GM21515 (cell line): ENCODE measurements at regions not wholly inside any gene's neighbourhood (a gene's known extent, or its start where the extent isn't known, plus 50 kb on each side); places are given as distances from the start of the nearest gene placed in this dataset.
A peak's percentile ranks its signal among the peaks of the same experiment; 100 is the strongest.
"Not testable (repeated sequence)": the region's sequence is repeated elsewhere in the genome, so short reads cannot be mapped to it uniquely, and the experiment has no call there.

Source experiments
- ATAC-seq: cut with Tn5 transposase; IDR thresholded peaks from one replicate; pipeline ENCODE4 v1.9.1; 2021; ENCODE audit not compliant: unreplicated experiment

GRCh38 chr2:89831641-89832498 is 1140.4 kb downstream of the RPIA start:
- ATAC-seq, result no peak

DNA sequence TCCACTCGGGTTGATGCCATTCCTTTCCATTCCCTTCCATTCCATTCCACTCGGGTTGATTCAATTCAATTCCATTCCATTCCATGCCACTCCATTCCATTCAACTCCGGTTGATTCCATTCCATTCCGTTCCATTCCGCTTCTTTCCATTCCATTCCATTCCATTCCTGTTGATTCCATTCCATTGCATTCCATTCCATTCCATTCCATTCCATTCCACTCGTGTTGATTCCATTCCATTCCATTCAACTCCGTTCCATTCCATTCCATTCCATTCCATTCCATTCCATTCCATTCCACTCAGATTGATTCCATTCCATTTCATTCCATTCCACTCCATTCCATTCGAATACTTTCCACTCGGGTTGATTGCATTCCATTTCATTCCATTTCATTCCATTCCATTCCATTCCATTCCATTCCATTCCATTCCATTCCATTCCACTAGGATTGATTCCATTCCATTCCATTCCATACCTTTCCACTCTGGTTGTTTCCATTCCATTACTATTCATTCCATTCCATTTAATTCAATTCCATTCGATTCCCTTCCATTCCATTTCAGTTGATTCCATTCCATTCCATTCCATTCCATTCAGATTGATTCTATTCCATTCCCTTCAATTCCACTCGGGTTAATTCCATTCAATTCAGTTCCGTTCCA is 1141.8 kb downstream of the RPIA start:
- ATAC-seq, result peak; percentile 58

DNA sequence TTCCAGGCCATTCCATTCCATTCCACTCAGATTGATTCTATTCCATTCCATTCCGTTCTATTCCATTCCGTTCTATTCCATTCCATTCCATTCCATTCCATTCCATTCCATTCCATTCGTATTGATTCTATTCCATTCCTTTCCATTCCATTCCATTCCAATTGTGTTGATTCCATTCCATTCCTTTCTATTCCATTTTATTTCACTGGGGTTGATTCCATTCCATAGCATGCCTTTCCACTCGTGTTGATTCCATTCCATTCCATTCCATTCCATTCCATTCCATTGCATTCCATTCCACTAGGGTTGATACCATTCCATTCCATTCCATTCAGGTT is 1142.3 kb downstream of the RPIA start:
- ATAC-seq, result no peak

GRCh38 chr2:89834306-89834705 is 1142.8 kb downstream of the RPIA start:
- ATAC-seq, result no peak

- ATAC-seq, result peak; percentile 47
Observed at GRCh38 chr2:89836326-89836725, 1144.9 kb downstream of the RPIA start.

DNA sequence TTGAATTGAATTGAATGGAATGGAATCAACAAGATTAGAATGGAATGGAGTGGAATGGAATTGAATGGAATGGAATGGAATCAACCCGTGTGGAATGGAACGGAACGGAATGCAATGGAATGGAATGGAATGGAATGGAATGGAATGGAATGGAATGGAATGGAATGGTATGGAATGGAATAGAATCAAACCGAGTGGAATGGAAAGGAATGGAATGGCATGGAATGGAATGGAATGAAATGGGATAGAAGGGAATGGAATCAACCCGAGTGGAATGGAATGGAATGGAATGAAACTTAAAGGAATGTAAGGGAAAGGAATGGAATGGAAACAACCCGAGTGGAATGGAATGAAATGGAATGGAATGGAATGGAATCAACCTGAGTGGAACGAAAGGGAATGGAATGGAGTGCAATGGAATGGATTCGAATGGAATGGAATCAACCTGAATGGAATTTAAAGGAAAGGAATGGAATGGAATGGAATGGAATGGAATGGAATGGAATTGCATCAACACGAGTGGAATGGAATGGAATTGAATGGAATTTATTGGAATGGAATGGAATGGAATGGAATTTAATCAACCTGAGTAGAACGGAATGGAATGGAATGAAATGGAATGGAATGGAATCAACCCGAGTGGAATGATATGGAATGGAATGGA is 1146.6 kb downstream of the RPIA start:
- ATAC-seq, result no peak

DNA sequence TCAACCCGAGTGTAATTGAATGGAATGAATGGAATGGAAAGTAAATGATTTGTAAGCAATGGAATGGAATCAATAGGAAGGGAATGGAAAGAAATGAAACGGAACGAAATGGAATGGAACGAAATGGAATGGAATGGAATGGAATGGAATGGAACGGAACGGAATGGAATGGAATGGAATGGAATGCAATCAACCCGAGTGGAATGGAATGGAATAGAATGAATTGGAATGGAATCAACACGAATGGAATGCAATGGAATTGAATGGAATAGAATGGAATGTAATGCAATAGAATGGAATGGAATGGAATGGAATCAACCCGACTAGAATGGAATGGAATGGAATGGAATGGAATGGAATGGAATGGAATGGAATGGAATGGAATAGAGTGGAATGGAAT is 1148.7 kb downstream of the RPIA start:
- ATAC-seq, result peak; percentile 28

- ATAC-seq, result peak; percentile 39
Observed at GRCh38 chr2:89840781-89841475, 1149.5 kb downstream of the RPIA start.

DNA sequence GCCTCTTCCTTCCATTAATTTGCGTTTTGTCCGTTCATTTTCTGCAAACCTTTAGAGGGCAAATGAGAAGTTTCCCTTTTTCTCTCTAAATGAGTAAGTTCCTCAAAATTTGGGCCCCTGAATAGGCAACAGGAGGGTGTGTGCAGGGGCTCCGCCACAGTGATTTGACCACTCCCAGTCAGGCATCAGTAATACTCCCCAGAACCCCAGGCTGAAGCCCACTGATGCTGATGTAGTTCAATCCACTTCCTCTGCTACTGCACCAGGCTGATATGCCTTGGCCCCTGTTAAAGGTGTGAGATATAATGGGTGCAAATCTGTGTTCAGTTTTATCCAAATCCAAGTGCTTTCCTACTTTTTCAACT is 1150.0 kb downstream of the RPIA start:
- no peak for ATAC-seq

- no peak for ATAC-seq
Observed at GRCh38 chr2:89842180-89842908, 1150.9 kb downstream of the RPIA start.

GRCh38 chr2:89844221-89844943 is 1152.9 kb downstream of the RPIA start:
- no peak for ATAC-seq

DNA sequence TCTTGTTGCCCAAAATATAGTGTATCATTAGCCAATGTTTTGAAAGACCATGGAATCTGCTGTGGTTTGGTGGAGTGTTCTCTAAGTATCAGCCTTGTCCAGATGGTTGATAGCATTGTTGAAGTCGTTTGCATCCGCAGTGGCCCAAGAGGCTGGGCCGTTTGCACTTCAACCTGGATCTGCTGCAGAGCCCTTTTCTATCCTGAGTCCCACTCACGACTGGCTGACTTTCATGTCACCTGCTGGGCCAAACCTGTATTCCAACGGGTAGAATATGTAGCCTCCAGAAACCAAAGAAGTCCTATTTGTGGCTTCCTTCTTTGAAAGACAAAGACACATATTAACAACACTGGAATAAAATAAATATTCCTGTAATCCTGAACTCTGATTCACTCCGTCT is 1154.1 kb downstream of the RPIA start:
- ATAC-seq, result no peak

GRCh38 chr2:89848114-89848513 is 1156.6 kb downstream of the RPIA start:
- ATAC-seq, result no peak

GRCh38 chr2:89848763-89849368 is 1157.4 kb downstream of the RPIA start:
- ATAC-seq, result no peak

DNA sequence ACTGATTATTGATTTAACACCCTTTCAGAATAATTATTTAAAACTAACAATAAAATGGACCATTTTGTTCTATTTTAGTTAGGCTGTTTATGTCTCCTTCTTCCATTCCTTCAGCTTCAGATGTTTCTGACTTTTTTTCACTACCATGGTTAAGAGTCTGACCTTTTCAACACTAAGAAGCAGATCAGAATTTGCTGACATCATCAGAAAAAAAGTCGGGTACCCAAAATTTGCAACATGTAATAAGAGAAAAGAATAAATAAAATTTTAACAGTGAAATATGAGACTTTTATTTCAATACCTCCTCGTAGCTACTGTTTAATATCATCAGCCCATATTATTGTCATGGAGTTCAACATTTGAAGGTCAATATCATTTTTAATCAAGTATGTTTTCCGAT is 1158.3 kb downstream of the RPIA start:
- no peak for ATAC-seq

GRCh38 chr2:89850481-89850880 is 1159.0 kb downstream of the RPIA start:
- ATAC-seq, result no peak

DNA sequence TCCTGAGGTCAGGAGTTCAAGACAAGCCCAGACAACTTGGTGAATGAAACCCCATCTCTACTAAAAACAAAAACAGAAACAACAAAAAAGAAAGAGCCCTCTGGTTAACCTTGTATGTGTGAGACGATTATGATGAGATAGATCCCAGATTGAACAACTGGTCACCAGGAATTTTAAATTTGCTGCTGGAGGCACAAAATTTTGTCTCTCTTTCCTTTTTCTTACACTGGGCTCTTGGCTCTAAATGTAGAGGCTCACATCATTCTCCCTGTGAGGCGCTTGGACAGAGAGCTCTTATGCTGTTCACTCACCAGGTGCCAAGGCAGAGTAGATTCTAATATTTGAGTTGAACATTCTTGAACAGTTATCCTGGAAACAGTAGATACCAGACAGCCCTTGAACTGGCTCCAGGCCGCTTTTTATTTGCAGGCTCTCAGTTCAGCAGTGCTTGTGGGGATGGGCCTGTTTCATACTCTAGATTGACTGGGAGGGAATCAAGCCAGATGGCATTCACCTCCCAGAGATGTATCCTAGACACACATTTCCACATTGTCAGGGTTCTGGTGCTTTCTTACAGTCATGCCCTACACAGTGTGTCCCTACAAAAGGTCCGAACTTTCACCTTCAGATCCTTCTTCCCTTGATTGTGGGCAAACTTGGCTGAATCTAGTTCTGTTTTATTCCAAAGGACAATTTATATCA is 1159.6 kb downstream of the RPIA start:
- no peak for ATAC-seq

- no peak for ATAC-seq
Observed at GRCh38 chr2:89851583-89851905, 1160.1 kb downstream of the RPIA start.

DNA sequence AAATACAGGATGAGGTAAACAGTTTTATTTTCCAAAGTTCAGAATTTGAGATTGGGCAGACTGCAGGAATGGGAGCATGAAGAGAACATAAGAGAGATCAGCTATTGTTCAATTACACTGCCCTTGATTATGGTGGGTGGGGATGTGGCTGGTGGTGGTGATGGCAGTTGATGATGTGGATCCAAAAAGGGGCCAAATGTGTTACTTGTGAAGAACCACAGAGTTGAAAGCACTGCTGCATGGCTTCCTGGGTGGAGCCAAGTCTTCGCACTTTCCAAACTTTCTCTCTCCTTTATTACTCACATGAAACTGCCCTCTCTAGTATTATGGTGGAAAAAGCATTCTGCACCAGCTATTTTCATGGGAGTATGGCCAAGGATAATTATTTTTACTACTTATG is 1162.0 kb downstream of the RPIA start:
- not testable (repeated sequence) for ATAC-seq
